RWPE1 (cell line): ENCODE measurements at regions not wholly inside any gene's neighbourhood (a gene's known extent, or its start where the extent isn't known, plus 50 kb on each side); places are given as distances from the start of the nearest gene placed in this dataset.

Experiments
- CTCF ChIA-PET: fragments of 350-600 bp; sonication (Branson Sonifier 250); formaldehyde crosslinking; extraction: SDS; loops from one replicate; lab custom pipeline; 2021; lab: Yijun Ruan, JAX
- POLR2A ChIA-PET: fragments of 400-600 bp; formaldehyde crosslinking; extraction: SDS; loops from one replicate; lab custom pipeline; 2020; ENCODE audit warnings: antibody characterized with exemption; ENCODE audit not compliant: low non-redundant PET; lab: Yijun Ruan, JAX
- DNase-seq: peaks from one replicate; pipeline ENCODE4 v3.0.0; 2012; ENCODE audit warnings: low spot score
- H3K27ac ChIP-seq: fragments of 450-650 bp; 2 replicates; pipeline ENCODE4 v1.5.1; 2017
- CTCF ChIP-seq: fragments of 450-650 bp; conservative IDR thresholded peaks from 2 replicates; pipeline ENCODE4 v1.5.1; 2017; ENCODE audit warnings: low read depth, mild to moderate bottlenecking

- no peak overlapping the region for H3K27ac ChIP-seq
- ChIA-PET POLR2A (no interaction called here), CTCF (no interaction called here)
- no peak for TF ChIP-seq CTCF
- DNase-seq = no peak
Measured at GRCh38 chr7:144975882-144976281, 140.0 kb upstream of the TPK1 start.

- DNase-seq = no peak
- POLR2A ChIA-PET = no interaction called here
- no peak overlapping the region for H3K27ac ChIP-seq
- CTCF ChIA-PET = no interaction called here
- TF ChIP-seq CTCF = no peak
Measured at GRCh38 chr7:144969787-144970186, 133.9 kb upstream of the TPK1 start.

GRCh38 chr7:144960763-144961162, 124.9 kb upstream of the TPK1 start:
- H3K27ac ChIP-seq = no peak overlapping the region
- DNase-seq = no peak
- TF ChIP-seq CTCF = no peak
- ChIA-PET CTCF (interaction anchor here (0.6 kb wide), 1 partner anchor 797 kb away, joined by 3 read pairs; no protein-coding TSS in a partner anchor), POLR2A (interaction anchor here (0.6 kb wide), 1 partner anchor 47 kb away, joined by 5 read pairs; no protein-coding TSS in a partner anchor)

- ChIA-PET CTCF (no interaction called here), POLR2A (no interaction called here)
- no peak for DNase-seq
- no peak overlapping the region for H3K27ac ChIP-seq
- no peak for TF ChIP-seq CTCF
Measured at GRCh38 chr7:144957998-144958397, 122.1 kb upstream of the TPK1 start.

- ChIA-PET CTCF (no interaction called here), POLR2A (no interaction called here)
- H3K27ac ChIP-seq = no peak overlapping the region
- TF ChIP-seq CTCF = no peak
- no peak for DNase-seq
Measured at GRCh38 chr7:144955422-144955821, 119.6 kb upstream of the TPK1 start.

- DNase-seq = no peak
- no peak overlapping the region for H3K27ac ChIP-seq
- TF ChIP-seq CTCF = no peak
- ChIA-PET POLR2A (no interaction called here), CTCF (no interaction called here)
Measured at GRCh38 chr7:144941127-144941526, 105.3 kb upstream of the TPK1 start.

- no peak for TF ChIP-seq CTCF
- CTCF ChIA-PET = no interaction called here
- POLR2A ChIA-PET = no interaction called here
- H3K27ac ChIP-seq = no peak overlapping the region
- DNase-seq = no peak
Measured at GRCh38 chr7:144937199-144937598, 101.3 kb upstream of the TPK1 start.
